HL-60 (cell line): ENCODE measurements at regions not wholly inside any gene's neighbourhood (a gene's known extent, or its start where the extent isn't known, plus 50 kb on each side); places are given as distances from the start of the nearest gene placed in this dataset.

ENCODE experiments used
- DNase-seq, 2 experiments: peaks; one replicate each; pipeline ENCODE4 v3.0.0-alpha.2; 2010 to 2020; ENCODE audit warnings: low read depth in 1 of 2, low spot score in 1 of 2
- H3K27ac ChIP-seq: fragments of 250-450 bp; sonication (Bioruptor Pico); replicated peaks from 2 replicates; pipeline ENCODE4 v1.5.1; 2020; ENCODE audit warnings: mild to moderate bottlenecking, moderate library complexity
- H3K27me3 ChIP-seq: fragments of 250-450 bp; sonication (Bioruptor Pico); 2 replicates; pipeline ENCODE4 v1.5.1; 2021; ENCODE audit warnings: mild to moderate bottlenecking, moderate library complexity; ENCODE audit not compliant: insufficient read depth, poor library complexity, severe bottlenecking
- H3K4me3 ChIP-seq: replicated peaks from 2 replicates; pipeline ENCODE4 v1.5.1; 2011; ENCODE audit warnings: mild to moderate bottlenecking, control low read depth, low read length; ENCODE audit not compliant: insufficient read depth
- GABPA ChIP-seq: IDR thresholded peaks from 2 replicates; pipeline ENCODE4 v1.6.1; 2012; ENCODE audit warnings: low read depth
- POLR2AphosphoS5 ChIP-seq: IDR thresholded peaks from 2 replicates; pipeline ENCODE4 v1.6.1; 2012; ENCODE audit warnings: low read depth
- SPI1 ChIP-seq: IDR thresholded peaks from 2 replicates; pipeline ENCODE4 v1.6.1; 2012; ENCODE audit warnings: low read depth, mild to moderate bottlenecking, borderline replicate concordance
- TF ChIP-seq, protein P1 (sequence below): IDR thresholded peaks from 2 replicates; pipeline ENCODE4 v1.6.1; 2012; ENCODE audit warnings: low read depth; ENCODE audit not compliant: insufficient replicate concordance
- TF ChIP-seq, protein P2 (sequence below): IDR thresholded peaks from one replicate; pipeline ENCODE4 v1.5.1; 2011; ENCODE audit warnings: low read length, control low read depth, inconsistent platforms; ENCODE audit not compliant: insufficient read depth

DNA sequence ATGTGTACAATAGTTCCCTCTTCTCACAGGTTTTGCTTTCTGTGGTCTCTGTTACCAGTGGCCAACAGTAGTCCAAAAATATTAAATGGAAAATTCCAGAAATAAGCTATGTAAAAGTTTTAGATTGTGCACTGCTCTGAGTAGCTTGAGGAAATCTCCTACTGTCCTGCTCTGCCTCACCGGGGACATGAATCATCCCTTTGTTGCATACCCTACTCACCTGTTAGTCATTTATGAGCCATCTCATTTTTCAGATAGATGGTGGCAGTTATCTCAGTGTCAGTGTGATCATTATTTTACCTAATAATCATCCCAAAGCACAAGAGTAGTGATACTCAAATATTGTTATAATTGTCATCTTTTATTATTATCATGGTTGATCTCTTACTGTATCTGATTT lies 688.1 kb downstream of the PLA2G4A start:
- Histone ChIP-seq H3K4me3 (no peak overlapping the region), H3K27ac (no peak overlapping the region), H3K27me3 (no peaks in the 10 kb centered on the region)
- no peak for DNase-seq
- TF ChIP-seq, protein P1, sequence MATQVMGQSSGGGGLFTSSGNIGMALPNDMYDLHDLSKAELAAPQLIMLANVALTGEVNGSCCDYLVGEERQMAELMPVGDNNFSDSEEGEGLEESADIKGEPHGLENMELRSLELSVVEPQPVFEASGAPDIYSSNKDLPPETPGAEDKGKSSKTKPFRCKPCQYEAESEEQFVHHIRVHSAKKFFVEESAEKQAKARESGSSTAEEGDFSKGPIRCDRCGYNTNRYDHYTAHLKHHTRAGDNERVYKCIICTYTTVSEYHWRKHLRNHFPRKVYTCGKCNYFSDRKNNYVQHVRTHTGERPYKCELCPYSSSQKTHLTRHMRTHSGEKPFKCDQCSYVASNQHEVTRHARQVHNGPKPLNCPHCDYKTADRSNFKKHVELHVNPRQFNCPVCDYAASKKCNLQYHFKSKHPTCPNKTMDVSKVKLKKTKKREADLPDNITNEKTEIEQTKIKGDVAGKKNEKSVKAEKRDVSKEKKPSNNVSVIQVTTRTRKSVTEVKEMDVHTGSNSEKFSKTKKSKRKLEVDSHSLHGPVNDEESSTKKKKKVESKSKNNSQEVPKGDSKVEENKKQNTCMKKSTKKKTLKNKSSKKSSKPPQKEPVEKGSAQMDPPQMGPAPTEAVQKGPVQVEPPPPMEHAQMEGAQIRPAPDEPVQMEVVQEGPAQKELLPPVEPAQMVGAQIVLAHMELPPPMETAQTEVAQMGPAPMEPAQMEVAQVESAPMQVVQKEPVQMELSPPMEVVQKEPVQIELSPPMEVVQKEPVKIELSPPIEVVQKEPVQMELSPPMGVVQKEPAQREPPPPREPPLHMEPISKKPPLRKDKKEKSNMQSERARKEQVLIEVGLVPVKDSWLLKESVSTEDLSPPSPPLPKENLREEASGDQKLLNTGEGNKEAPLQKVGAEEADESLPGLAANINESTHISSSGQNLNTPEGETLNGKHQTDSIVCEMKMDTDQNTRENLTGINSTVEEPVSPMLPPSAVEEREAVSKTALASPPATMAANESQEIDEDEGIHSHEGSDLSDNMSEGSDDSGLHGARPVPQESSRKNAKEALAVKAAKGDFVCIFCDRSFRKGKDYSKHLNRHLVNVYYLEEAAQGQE = no peak
- TF ChIP-seq GABPA (no peak), POLR2AphosphoS5 (no peak), SPI1 (no peak)
- TF ChIP-seq, protein P2, sequence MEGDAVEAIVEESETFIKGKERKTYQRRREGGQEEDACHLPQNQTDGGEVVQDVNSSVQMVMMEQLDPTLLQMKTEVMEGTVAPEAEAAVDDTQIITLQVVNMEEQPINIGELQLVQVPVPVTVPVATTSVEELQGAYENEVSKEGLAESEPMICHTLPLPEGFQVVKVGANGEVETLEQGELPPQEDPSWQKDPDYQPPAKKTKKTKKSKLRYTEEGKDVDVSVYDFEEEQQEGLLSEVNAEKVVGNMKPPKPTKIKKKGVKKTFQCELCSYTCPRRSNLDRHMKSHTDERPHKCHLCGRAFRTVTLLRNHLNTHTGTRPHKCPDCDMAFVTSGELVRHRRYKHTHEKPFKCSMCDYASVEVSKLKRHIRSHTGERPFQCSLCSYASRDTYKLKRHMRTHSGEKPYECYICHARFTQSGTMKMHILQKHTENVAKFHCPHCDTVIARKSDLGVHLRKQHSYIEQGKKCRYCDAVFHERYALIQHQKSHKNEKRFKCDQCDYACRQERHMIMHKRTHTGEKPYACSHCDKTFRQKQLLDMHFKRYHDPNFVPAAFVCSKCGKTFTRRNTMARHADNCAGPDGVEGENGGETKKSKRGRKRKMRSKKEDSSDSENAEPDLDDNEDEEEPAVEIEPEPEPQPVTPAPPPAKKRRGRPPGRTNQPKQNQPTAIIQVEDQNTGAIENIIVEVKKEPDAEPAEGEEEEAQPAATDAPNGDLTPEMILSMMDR = no peak

DNA sequence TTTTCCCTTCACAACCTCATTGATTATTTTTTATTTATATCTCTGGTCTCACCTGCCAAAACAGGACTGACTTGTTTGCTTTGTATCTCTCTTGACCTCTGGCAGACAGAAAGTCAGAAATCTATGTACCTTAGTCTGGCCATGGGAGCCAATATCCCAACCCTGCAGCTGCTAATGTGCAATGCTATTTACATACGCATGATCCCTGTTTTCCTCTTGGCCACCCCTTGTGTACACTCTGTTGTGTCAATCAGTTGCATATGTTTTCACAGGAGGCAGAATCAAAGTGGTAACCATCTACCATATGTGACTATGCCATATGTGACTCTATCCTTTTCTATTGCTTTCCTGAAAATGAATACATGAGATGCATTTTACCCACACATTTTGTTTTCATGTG lies 688.8 kb downstream of the PLA2G4A start:
- no peak for DNase-seq
- TF ChIP-seq SPI1 (no peak), POLR2AphosphoS5 (no peak), GABPA (no peak)
- TF ChIP-seq, protein P1 = no peak
- TF ChIP-seq, protein P2 = no peak
- no peak overlapping the region for H3K4me3 ChIP-seq
- H3K27me3 ChIP-seq = no peaks in the 10 kb centered on the region
- no peak overlapping the region for H3K27ac ChIP-seq

DNA sequence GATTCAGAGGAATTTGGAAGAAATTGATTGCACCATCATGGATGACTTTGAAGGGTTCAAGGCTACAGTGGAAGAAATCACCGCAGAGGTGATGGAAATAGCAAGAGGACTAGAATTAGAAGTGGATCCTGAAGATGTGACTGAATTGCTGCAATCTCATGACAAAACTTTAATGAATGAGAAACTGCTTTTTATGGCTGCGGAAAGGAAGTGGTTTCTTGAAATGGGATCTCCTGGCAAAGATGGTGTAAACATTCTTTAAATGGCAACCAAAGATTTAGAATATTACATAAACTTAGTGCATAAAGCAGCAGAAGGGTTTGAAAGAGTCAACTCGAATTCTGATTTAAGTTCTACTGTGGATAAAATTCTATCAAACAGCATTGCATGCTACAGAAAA lies 698.6 kb downstream of the PLA2G4A start:
- Histone ChIP-seq H3K4me3 (no peak overlapping the region), H3K27me3 (no peaks in the 10 kb centered on the region), H3K27ac (no peak overlapping the region)
- TF ChIP-seq POLR2AphosphoS5 (no peak), GABPA (no peak), SPI1 (no peak)
- TF ChIP-seq, protein P2 = no peak
- TF ChIP-seq, protein P1 = no peak
- DNase-seq = no peak
